H1 (cell line): ENCODE measurements at regions not wholly inside any gene's neighbourhood (a gene's known extent, or its start where the extent isn't known, plus 50 kb on each side); places are given as distances from the start of the nearest gene placed in this dataset.

Experiments
- CTCF ChIA-PET: fragments of 300-600 bp; sonication (Branson Sonifier 250); formaldehyde crosslinking; loops from one replicate; lab custom pipeline; 2021; ENCODE audit not compliant: partially characterized antibody; lab: Charles Lee
- POLR2A ChIA-PET: fragments of 300-600 bp; sonication (Branson Sonifier 250); formaldehyde crosslinking; loops from one replicate; lab custom pipeline; 2021; ENCODE audit warnings: inconsistent platforms; ENCODE audit not compliant: partially characterized antibody; lab: Charles Lee
- DNase-seq, 2 experiments: peaks; one replicate each; pipeline versions ENCODE4 v3.0.0 to v3.0.0-alpha.2; 2010 to 2022; ENCODE audit warnings: low spot score in 2 of 2, low read depth in 1 of 2, mixed read lengths in 1 of 2
- FAIRE-seq: peaks from 2 replicates; lab custom pipeline; 2011; peaks lifted over from hg19 to GRCh38; lab: Jason Lieb, UNC
- H2AFZ ChIP-seq: 2 replicates; pipeline ENCODE4 v1.8.1; 2012; ENCODE audit warnings: low read length, inconsistent platforms
- H2AK5ac ChIP-seq: 2 replicates; pipeline ENCODE4 v1.6.1; 2013; ENCODE audit warnings: low read depth, low read length
- H2BK120ac ChIP-seq: replicated peaks from 2 replicates; pipeline ENCODE3; 2013; ENCODE audit warnings: low read depth, low read length, inconsistent platforms
- H2BK12ac ChIP-seq: 2 replicates; pipeline ENCODE4 v1.6.1; 2013; ENCODE audit warnings: low read depth, low read length
- H2BK15ac ChIP-seq: 2 replicates; pipeline ENCODE4 v1.6.1; 2013; ENCODE audit warnings: low read length
- H2BK20ac ChIP-seq: 2 replicates; pipeline ENCODE4 v1.6.1; 2013; ENCODE audit warnings: low read length
- H2BK5ac ChIP-seq: 2 replicates; pipeline ENCODE4 v1.6.1; 2013; ENCODE audit warnings: low read depth, low read length
- H3K14ac ChIP-seq: 2 replicates; pipeline ENCODE4 v1.6.1; 2013; ENCODE audit warnings: inconsistent platforms; ENCODE audit not compliant: insufficient read length
- H3K18ac ChIP-seq: 2 replicates; pipeline ENCODE4 v1.6.1; 2013; ENCODE audit warnings: low read length; ENCODE audit errors: extremely low read depth
- H3K23ac ChIP-seq: 2 replicates; pipeline ENCODE4 v1.6.1; 2013; ENCODE audit warnings: inconsistent platforms; ENCODE audit not compliant: insufficient read length
- H3K23me2 ChIP-seq: 2 replicates; pipeline ENCODE4 v1.6.1; 2013; ENCODE audit warnings: low read depth, low read length
- H3K27ac ChIP-seq: 2 replicates; pipeline ENCODE4 v1.6.1; 2011; ENCODE audit warnings: low read depth, low read length, inconsistent platforms
- H3K27me3 ChIP-seq, 4 experiments: replicated peaks in 1 of 4; 1 replicate in 1 of 4; 2 replicates in 3 of 4; pipeline versions ENCODE4 v1.6.1 to v1.8.1; 2011 to 2013; ENCODE audit warnings: low read length in 3 of 4, mild to moderate bottlenecking in 3 of 4, inconsistent platforms in 2 of 4, mixed read lengths in 2 of 4, moderate library complexity in 1 of 4; ENCODE audit not compliant: control insufficient read depth in 3 of 4, insufficient read depth in 3 of 4; ENCODE audit errors: extremely low read depth in 1 of 4
- H3K36me3 ChIP-seq, 4 experiments: 2 replicates each; pipeline versions ENCODE4 v1.6.1 to v1.8.1; 2011 to 2013; ENCODE audit warnings: mild to moderate bottlenecking in 4 of 4, low read length in 3 of 4, moderate library complexity in 2 of 4, control low read depth in 1 of 4, inconsistent platforms in 1 of 4; ENCODE audit not compliant: insufficient read depth in 4 of 4, control insufficient read depth in 2 of 4
- H3K4ac ChIP-seq: replicated peaks from 2 replicates; pipeline ENCODE3; 2013; ENCODE audit warnings: low read length, low read depth, mixed read lengths, inconsistent platforms; ENCODE audit not compliant: insufficient read length
- H3K4me1 ChIP-seq, 4 experiments: replicated peaks in 1 of 4; 1 replicate in 1 of 4; 2 replicates in 3 of 4; pipeline versions ENCODE4 v1.6.1 to v1.8.1; 2011 to 2013; ENCODE audit warnings: low read length in 3 of 4, inconsistent platforms in 2 of 4, mixed read lengths in 1 of 4; ENCODE audit not compliant: insufficient read depth in 4 of 4, control insufficient read depth in 3 of 4
- H3K4me2 ChIP-seq, 2 experiments: 2 replicates each; pipeline versions ENCODE4 v1.6.1 to v1.8.1; 2011 to 2013; ENCODE audit warnings: low read depth in 2 of 2, low read length in 2 of 2, control low read depth in 1 of 2, inconsistent platforms in 1 of 2, mild to moderate bottlenecking in 1 of 2; ENCODE audit not compliant: insufficient read depth in 1 of 2
- H3K4me3 ChIP-seq, 4 experiments: fragments of 200-600, 300-600 bp in 1 of 4; sonication (generic), shearing (Covaris generic), sonication (Bioruptor Twin) in 1 of 4; 2 replicates each; pipeline versions ENCODE4 v1.5.1 to v1.8.1; 2011 to 2016; ENCODE audit warnings: low read length in 4 of 4, low read depth in 3 of 4, control low read depth in 2 of 4, inconsistent platforms in 2 of 4, mild to moderate bottlenecking in 2 of 4, mixed read lengths in 1 of 4, moderate library complexity in 1 of 4; ENCODE audit not compliant: insufficient read depth in 2 of 4; ENCODE audit errors: extremely low read depth in 1 of 4
- H3K56ac ChIP-seq: replicated peaks from 2 replicates; pipeline ENCODE3; 2013; ENCODE audit warnings: low read depth, mild to moderate bottlenecking, mixed read lengths, low read length, inconsistent platforms; ENCODE audit not compliant: insufficient read length
- H3K79me1 ChIP-seq: 2 replicates; pipeline ENCODE4 v1.6.1; 2013; ENCODE audit warnings: low read depth, low read length, control low read depth
- H3K79me2 ChIP-seq, 2 experiments: 2 replicates each; pipeline versions ENCODE4 v1.6.1 to v1.8.1; 2012 to 2013; ENCODE audit warnings: low read length in 2 of 2, mild to moderate bottlenecking in 2 of 2, inconsistent platforms in 1 of 2; ENCODE audit not compliant: insufficient read depth in 2 of 2, control insufficient read depth in 1 of 2
- H3K9ac ChIP-seq, 4 experiments: replicated peaks in 1 of 4; 1 replicate in 1 of 4; 2 replicates in 3 of 4; pipeline versions ENCODE4 v1.6.1 to v1.8.1; 2011 to 2013; ENCODE audit warnings: low read depth in 3 of 4, low read length in 3 of 4, control low read depth in 2 of 4, mild to moderate bottlenecking in 2 of 4, moderate library complexity in 2 of 4, inconsistent platforms in 1 of 4; ENCODE audit errors: extremely low read depth in 1 of 4
- H3K9me3 ChIP-seq, 2 experiments: 2 replicates each; pipeline versions ENCODE4 v1.6.1 to v1.8.1; 2012 to 2013; ENCODE audit warnings: mild to moderate bottlenecking in 2 of 2, moderate library complexity in 2 of 2, control low read depth in 1 of 2, inconsistent platforms in 1 of 2, low read depth in 1 of 2, low read length in 1 of 2, mixed read lengths in 1 of 2; ENCODE audit not compliant: insufficient read depth in 2 of 2
- H4K20me1 ChIP-seq, 2 experiments: replicated peaks in 1 of 2; 2 replicates each; pipeline versions ENCODE3 to v1.8.1; 2011 to 2013; ENCODE audit warnings: inconsistent platforms in 2 of 2, low read length in 2 of 2, mild to moderate bottlenecking in 1 of 2; ENCODE audit not compliant: insufficient read depth in 2 of 2, control insufficient read depth in 1 of 2
- H4K5ac ChIP-seq: 2 replicates; pipeline ENCODE4 v1.6.1; 2013; ENCODE audit warnings: low read length, low read depth, mixed read lengths, inconsistent platforms; ENCODE audit not compliant: insufficient read length
- H4K8ac ChIP-seq: 2 replicates; pipeline ENCODE4 v1.8.0; 2013; ENCODE audit warnings: mild to moderate bottlenecking, moderate library complexity, low read length, inconsistent platforms; ENCODE audit not compliant: insufficient read depth; ENCODE audit errors: extremely low read depth
- H4K91ac ChIP-seq: replicated peaks from 2 replicates; pipeline ENCODE3; 2013; ENCODE audit warnings: low read length, mixed read lengths, inconsistent platforms; ENCODE audit not compliant: insufficient read length
- BCL11A ChIP-seq, 2 experiments: IDR thresholded peaks; one replicate each; pipeline ENCODE4 v1.6.1; 2011; ENCODE audit warnings: low read depth in 2 of 2, low read length in 2 of 2, mild to moderate bottlenecking in 2 of 2
- CHD1 ChIP-seq: IDR thresholded peaks from 2 replicates; pipeline ENCODE4 v1.6.1; 2012; ENCODE audit warnings: low read depth, low read length, improper control_type of control experiment
- EGR1 ChIP-seq: IDR thresholded peaks from 2 replicates; pipeline ENCODE4 v1.6.1; 2011; ENCODE audit warnings: low read depth, low read length, borderline replicate concordance
- JUN ChIP-seq: IDR thresholded peaks from 2 replicates; pipeline ENCODE4 v1.6.1; 2011; ENCODE audit warnings: low read depth, mild to moderate bottlenecking, improper control_type of control experiment, low read length
- KDM5A ChIP-seq: fragments of 200-600 bp; IDR thresholded peaks from 2 replicates; pipeline ENCODE4 v1.7.1; 2012; ENCODE audit warnings: mild to moderate bottlenecking, low read length, inconsistent platforms, mixed read lengths
- MAFK ChIP-seq: IDR thresholded peaks from 2 replicates; pipeline ENCODE4 v1.6.1; 2012; ENCODE audit warnings: low read depth, mild to moderate bottlenecking, improper control_type of control experiment, low read length
- POLR2AphosphoS5 ChIP-seq: IDR thresholded peaks from 2 replicates; pipeline ENCODE4 v1.6.1; 2011; ENCODE audit warnings: low read depth, low read length
- RNF2 ChIP-seq: fragments of 200-900, 300-1000 bp; sonication (generic); IDR thresholded peaks from 2 replicates; pipeline ENCODE4 v1.7.1; 2016; ENCODE audit warnings: borderline replicate concordance, low read depth, mild to moderate bottlenecking, antibody characterized with exemption, low read length; ENCODE audit not compliant: poor library complexity, severe bottlenecking; ENCODE audit errors: missing control alignments
- SAP30 ChIP-seq: fragments of 300-600 bp; sonication (generic); IDR thresholded peaks from 2 replicates; pipeline ENCODE4 v1.7.1; 2012; ENCODE audit warnings: low read length, moderate library complexity, mild to moderate bottlenecking, inconsistent platforms; ENCODE audit not compliant: insufficient read depth, insufficient replicate concordance
- SIRT6 ChIP-seq: IDR thresholded peaks from one replicate; pipeline ENCODE4 v1.7.1; 2012; ENCODE audit warnings: low read length, inconsistent platforms
- TAF7 ChIP-seq: optimal IDR thresholded peaks from 2 replicates; pipeline ENCODE3; 2011; ENCODE audit warnings: low read depth, mild to moderate bottlenecking, inconsistent platforms, low read length, moderate library complexity, borderline replicate concordance
- TEAD4 ChIP-seq: IDR thresholded peaks from 2 replicates; pipeline ENCODE4 v1.6.1; 2012; ENCODE audit warnings: low read depth, low read length, inconsistent platforms, mixed read lengths
- ZNF274 ChIP-seq: IDR thresholded peaks from 2 replicates; pipeline ENCODE4 v1.7.0; 2012; ENCODE audit warnings: low read length, borderline replicate concordance; ENCODE audit errors: extremely low read depth
- WGBS, 2 experiments: shearing (Covaris generic) in 1 of 2; methylation state at CpG; one replicate each; pipeline versions ENCODE4 v1.1.6 to v1.1.7; 2013 to 2015; ENCODE audit warnings: low lambda C conversion rate in 2 of 2, mixed read lengths in 2 of 2, inconsistent platforms in 1 of 2, low coverage in 1 of 2, missing lambda C conversion rate in 1 of 2; ENCODE audit not compliant: insufficient replicate concordance in 2 of 2, insufficient coverage in 1 of 2, insufficient read length in 1 of 2; ENCODE audit errors: extremely low coverage in 1 of 2, missing lambda C conversion rate in 1 of 2; 5-methylcytosine and 5-hydroxymethylcytosine counted together
- TF ChIP-seq, protein P1 (sequence below): IDR thresholded peaks from 2 replicates; pipeline ENCODE4 v1.6.1; 2012; ENCODE audit warnings: inconsistent platforms

DNA sequence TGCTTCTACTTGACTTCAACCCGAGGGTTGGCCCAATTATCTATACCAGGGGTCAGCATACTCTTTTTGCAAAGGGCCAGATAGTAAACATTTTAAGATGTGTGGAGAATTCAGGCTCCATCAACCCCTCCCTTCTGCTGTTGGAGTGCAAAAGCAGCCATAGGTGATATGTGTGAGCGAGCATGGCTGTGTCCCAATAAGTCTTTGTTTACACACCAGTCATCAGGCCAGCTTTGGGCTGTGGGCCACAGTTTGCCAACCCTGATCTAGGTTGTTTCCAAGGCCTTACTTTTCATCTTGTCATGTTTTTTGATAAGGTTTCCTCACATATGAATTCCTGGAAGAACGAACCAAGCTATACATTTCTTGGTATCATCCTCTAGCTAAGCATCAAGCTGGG, 136.9 kb upstream of the VIPR2 start:
- H3K79me1 ChIP-seq = no peaks in the 10 kb centered on the region
- 0 out of 7 replicates have a peak, but pooled peaks cover 0 to 2% (median 0%) of the 10 kb centered on the region in 4 experiments for H3K27me3 ChIP-seq
- H3K79me2 ChIP-seq = no peaks in the 10 kb centered on the region
- H4K91ac ChIP-seq = no peak overlapping the region
- no peak overlapping the region for H3K4me2 ChIP-seq
- no peak overlapping the region for H3K56ac ChIP-seq
- FAIRE-seq = no peak
- no peak overlapping the region for H4K8ac ChIP-seq
- no peak overlapping the region for H2AFZ ChIP-seq
- no peak overlapping the region for H3K23ac ChIP-seq
- H3K23me2 ChIP-seq = no peaks in the 10 kb centered on the region; the same call in 1 of the 2 replicates
- no peak overlapping the region for H2BK15ac ChIP-seq
- no peak overlapping the region for H3K4me3 ChIP-seq
- CTCF ChIA-PET = interaction anchor here (0.6 kb wide), 1 partner anchor 1850 kb away, joined by 3 read pairs; no protein-coding TSS in a partner anchor
- no peaks in the 10 kb centered on the region for H3K4me1 ChIP-seq
- no peak overlapping the region for H3K27ac ChIP-seq
- H2BK120ac ChIP-seq = no peak overlapping the region
- no peak overlapping the region for H3K9ac ChIP-seq
- no peak overlapping the region for H4K5ac ChIP-seq
- H3K4ac ChIP-seq = no peak overlapping the region
- no peak overlapping the region for H2AK5ac ChIP-seq
- no peak overlapping the region for H3K18ac ChIP-seq
- no peak overlapping the region for H2BK5ac ChIP-seq
- no peaks in the 10 kb centered on the region for H4K20me1 ChIP-seq
- no peak overlapping the region for H3K14ac ChIP-seq
- H2BK12ac ChIP-seq = no peak overlapping the region
- POLR2A ChIA-PET = no interaction called here
- DNase-seq = no peak
- peaks cover 47 to 64% of the 10 kb centered on the region in 2 experiments for H3K9me3 ChIP-seq
- H3K36me3 ChIP-seq = no peaks in the 10 kb centered on the region
- no peak overlapping the region for H2BK20ac ChIP-seq
- WGBS, 2 experiments = 84% methylated on average over 3 of the region's 3 CpGs; no CpG with 5 or more reads in 1 of the 2 experiments
- TF ChIP-seq JUN = no peak
- TF ChIP-seq KDM5A = no peak
- no peak for TF ChIP-seq ZNF274
- TF ChIP-seq TAF7 = no peak
- TF ChIP-seq, protein P1, sequence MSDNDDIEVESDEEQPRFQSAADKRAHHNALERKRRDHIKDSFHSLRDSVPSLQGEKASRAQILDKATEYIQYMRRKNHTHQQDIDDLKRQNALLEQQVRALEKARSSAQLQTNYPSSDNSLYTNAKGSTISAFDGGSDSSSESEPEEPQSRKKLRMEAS = no peak
- TF ChIP-seq EGR1 = no peak
- TF ChIP-seq CHD1 = no peak
- TF ChIP-seq SIRT6 = no peak
- no peak for TF ChIP-seq BCL11A (IDR thresholded peaks at IDR 0.05; ENCODE audit: low read depth in 2 of 2, low read length in 2 of 2)
- no peak for TF ChIP-seq SAP30
- no peak for TF ChIP-seq POLR2AphosphoS5
- no peak for TF ChIP-seq TEAD4
- no peak for TF ChIP-seq RNF2
- no peak for TF ChIP-seq MAFK
